Left lung (tissue), 4 donors: ENCODE measurements at regions not wholly inside any gene's neighbourhood (a gene's known extent, or its start where the extent isn't known, plus 50 kb on each side); places are given as distances from the start of the nearest gene placed in this dataset.

Source experiments
- ATAC-seq: fragments of 200-7000 bp; cut with Tn5 transposase; one replicate; pipeline ENCODE4 v1.9.1; 2020; ENCODE audit warnings: moderate library complexity
- DNase-seq, 4 donors: peaks; one replicate each; pipeline ENCODE4 v3.0.0-alpha.2; 2013 to 2020
- H3K27ac ChIP-seq, 2 donors: fragments of 200-600 bp; sonication (generic) in 1 of 2; one replicate each; pipeline versions ENCODE4 v1.5.0 to v1.8.0; 2020 to 2021
- H3K27me3 ChIP-seq, 2 donors: fragments of 200-600 bp; sonication (generic) in 1 of 2; one replicate each; pipeline versions ENCODE4 v1.5.0 to v1.8.0; 2020 to 2021
- H3K36me3 ChIP-seq, 2 donors: fragments of 200-600 bp; sonication (generic) in 1 of 2; one replicate each; pipeline versions ENCODE4 v1.5.0 to v1.8.0; 2020 to 2021
- H3K4me1 ChIP-seq, 2 donors: fragments of 200-600 bp; one replicate each; pipeline ENCODE4 v1.8.0; 2021
- H3K4me3 ChIP-seq, 2 donors: fragments of 200-600 bp; sonication (generic) in 1 of 2; one replicate each; pipeline versions ENCODE4 v1.5.0 to v1.8.0; 2020 to 2021; ENCODE audit warnings: mild to moderate bottlenecking in 1 of 2
- H3K9me3 ChIP-seq, 2 donors: fragments of 200-600 bp; sonication (generic) in 1 of 2; one replicate each; pipeline versions ENCODE4 v1.5.0 to v1.8.0; 2020 to 2021
- intact Hi-C, 2 donors: fragments of 100-400 bp; cut with DNase I; formaldehyde crosslinking; loops; one replicate each; pipeline versions ENCODE4 v1.11.2 to v1.14.2; 2022
- TF ChIP-seq, protein P1 (sequence below), 2 donors: fragments of 200-600 bp; sonication (generic) in 1 of 2; IDR thresholded peaks; one replicate each; pipeline versions ENCODE4 v1.5.0 to v1.8.0; 2021; ENCODE audit warnings: antibody characterized with exemption in 2 of 2
- donor health status: DM: no; HTN: yes; CAD: no.
- donor health status: DM: no; HTN: no; CAD: no.

DNA sequence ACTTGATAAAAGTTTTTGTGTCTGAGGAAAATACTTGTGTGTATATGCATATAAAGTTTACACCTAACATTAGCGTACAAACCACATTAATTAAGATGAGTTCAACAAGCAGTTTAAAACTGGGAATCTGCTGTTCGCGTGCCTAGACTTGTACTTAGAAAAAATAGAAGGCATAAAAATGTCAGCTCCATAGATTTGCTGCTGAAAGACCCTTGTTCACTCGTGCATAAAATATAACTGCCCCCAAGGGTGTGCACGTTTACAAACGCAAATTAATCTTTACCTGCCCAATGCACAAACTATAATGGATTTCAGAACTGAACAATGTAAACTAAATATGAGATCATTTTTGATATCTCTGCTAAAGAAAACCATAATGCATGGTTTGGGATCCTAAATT, 392.3 kb upstream of the ADGRL2 start:
- ATAC-seq (no peak), DNase-seq (no peak)
- intact Hi-C loops: no loop called here
- H3K4me3 ChIP-seq: no peak overlapping the region
- H3K9me3 ChIP-seq: no peaks in the 10 kb centered on the region
- H3K36me3 ChIP-seq: no peaks in the 10 kb centered on the region
- no peak overlapping the region for H3K27ac ChIP-seq
- peaks cover 0 to 19% of the 10 kb centered on the region in 2 donors for H3K4me1 ChIP-seq
- TF ChIP-seq, protein P1, sequence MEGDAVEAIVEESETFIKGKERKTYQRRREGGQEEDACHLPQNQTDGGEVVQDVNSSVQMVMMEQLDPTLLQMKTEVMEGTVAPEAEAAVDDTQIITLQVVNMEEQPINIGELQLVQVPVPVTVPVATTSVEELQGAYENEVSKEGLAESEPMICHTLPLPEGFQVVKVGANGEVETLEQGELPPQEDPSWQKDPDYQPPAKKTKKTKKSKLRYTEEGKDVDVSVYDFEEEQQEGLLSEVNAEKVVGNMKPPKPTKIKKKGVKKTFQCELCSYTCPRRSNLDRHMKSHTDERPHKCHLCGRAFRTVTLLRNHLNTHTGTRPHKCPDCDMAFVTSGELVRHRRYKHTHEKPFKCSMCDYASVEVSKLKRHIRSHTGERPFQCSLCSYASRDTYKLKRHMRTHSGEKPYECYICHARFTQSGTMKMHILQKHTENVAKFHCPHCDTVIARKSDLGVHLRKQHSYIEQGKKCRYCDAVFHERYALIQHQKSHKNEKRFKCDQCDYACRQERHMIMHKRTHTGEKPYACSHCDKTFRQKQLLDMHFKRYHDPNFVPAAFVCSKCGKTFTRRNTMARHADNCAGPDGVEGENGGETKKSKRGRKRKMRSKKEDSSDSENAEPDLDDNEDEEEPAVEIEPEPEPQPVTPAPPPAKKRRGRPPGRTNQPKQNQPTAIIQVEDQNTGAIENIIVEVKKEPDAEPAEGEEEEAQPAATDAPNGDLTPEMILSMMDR (IDR thresholded peaks at IDR 0.05): no peak
- no peaks in the 10 kb centered on the region for H3K27me3 ChIP-seq

- DNase-seq: peak in 2 of 4 donors; percentile 62 to 68
- Histone ChIP-seq H3K4me1 (peaks cover 0 to 19% of the 10 kb centered on the region in 2 donors), H3K27me3 (no peaks in the 10 kb centered on the region), H3K9me3 (no peaks in the 10 kb centered on the region), H3K36me3 (no peaks in the 10 kb centered on the region), H3K4me3 (no peak overlapping the region), H3K27ac (no peak overlapping the region)
- TF ChIP-seq, protein P1 (IDR thresholded peaks at IDR 0.05): no peak
- ATAC-seq: no peak
- intact Hi-C loops: no loop called here
Measured at GRCh38 chr1:81407000-81407821, 393.5 kb upstream of the ADGRL2 start.

DNA sequence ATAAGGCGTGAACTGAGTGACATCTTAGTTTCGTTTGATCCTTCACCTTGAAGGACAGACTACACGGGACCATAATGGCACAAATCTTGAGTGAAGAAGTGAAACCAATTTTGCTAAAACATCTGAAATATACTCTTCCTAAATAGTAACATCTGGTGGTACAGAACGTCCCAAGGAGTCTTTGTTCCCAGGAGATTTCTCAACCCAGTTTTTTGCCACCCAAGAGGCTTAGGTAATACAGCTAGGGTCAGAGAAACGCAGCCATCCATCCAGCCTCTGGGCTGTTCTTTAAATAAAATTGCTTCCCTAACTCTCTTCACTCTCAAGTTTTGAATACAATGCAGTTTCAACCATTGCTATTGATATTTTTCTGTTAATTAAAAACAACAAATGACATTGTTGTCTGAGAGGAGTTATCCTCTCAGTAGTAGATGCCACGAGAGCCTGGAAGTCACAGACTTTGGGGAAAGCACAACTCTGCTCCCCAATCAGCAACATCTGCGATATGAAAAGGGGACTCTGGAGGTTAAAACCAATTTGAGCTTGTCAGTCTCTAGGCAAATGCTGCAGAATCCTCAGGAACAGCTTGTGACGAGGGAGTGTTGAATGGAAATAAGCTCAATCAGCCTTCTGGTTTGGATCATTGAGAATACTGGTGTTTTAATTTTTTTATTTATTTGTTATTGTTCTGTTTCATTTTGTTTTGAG, 394.3 kb upstream of the ADGRL2 start:
- no peaks in the 10 kb centered on the region for H3K27me3 ChIP-seq
- intact Hi-C loops: no loop called here
- ATAC-seq: no peak
- H3K4me3 ChIP-seq: no peak overlapping the region
- H3K27ac ChIP-seq: no peak overlapping the region
- no peaks in the 10 kb centered on the region for H3K36me3 ChIP-seq
- peaks cover 0 to 19% of the 10 kb centered on the region in 2 donors for H3K4me1 ChIP-seq
- H3K9me3 ChIP-seq: no peaks in the 10 kb centered on the region
- TF ChIP-seq, protein P1 (IDR thresholded peaks at IDR 0.05): no peak
- no peak for DNase-seq

DNA sequence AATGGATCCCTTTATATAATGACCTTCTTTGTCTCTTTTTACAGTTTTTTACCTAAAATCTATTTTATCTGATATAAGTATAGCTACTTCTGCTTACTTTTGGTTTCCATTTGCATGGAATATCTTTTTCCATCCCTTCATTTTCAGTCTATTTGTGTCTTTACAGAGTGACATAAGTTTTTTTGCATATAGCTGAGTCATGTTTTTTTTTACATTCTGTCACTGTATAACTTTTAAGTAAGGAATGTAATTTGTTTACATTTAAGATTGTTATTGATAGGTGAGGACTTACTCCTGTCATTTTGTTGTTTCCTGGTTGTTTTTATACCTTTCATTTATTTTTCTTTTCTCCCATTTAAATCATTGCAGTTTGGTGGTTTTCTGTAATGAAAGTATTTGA, 402.7 kb upstream of the ADGRL2 start:
- H3K4me3 ChIP-seq: no peak overlapping the region
- no peaks in the 10 kb centered on the region for H3K27me3 ChIP-seq
- no peaks in the 10 kb centered on the region for H3K4me1 ChIP-seq
- peaks cover 0 to 17% of the 10 kb centered on the region in 2 donors for H3K9me3 ChIP-seq
- TF ChIP-seq, protein P1 (IDR thresholded peaks at IDR 0.05): no peak
- H3K27ac ChIP-seq: no peak overlapping the region
- intact Hi-C loops: no loop called here
- H3K36me3 ChIP-seq: no peaks in the 10 kb centered on the region
- ATAC-seq: no peak
- no peak for DNase-seq

GRCh38 chr1:81392526-81393226, 408.1 kb upstream of the ADGRL2 start:
- TF ChIP-seq, protein P1 (IDR thresholded peaks at IDR 0.05): no peak
- Histone ChIP-seq H3K27me3 (no peaks in the 10 kb centered on the region), H3K27ac (no peak overlapping the region), H3K4me3 (no peak overlapping the region), H3K36me3 (no peaks in the 10 kb centered on the region), H3K9me3 (peaks cover 0 to 4% of the 10 kb centered on the region in 2 donors), H3K4me1 (no peaks in the 10 kb centered on the region)
- ATAC-seq (no peak), DNase-seq (no peak)
- intact Hi-C loops: no loop called here
